Thyroid gland (tissue), 4 donors: ENCODE measurements at regions not wholly inside any gene's neighbourhood (a gene's known extent, or its start where the extent isn't known, plus 50 kb on each side); places are given as distances from the start of the nearest gene placed in this dataset.

Experiments
- POLR2A ChIP-seq, 2 donors: fragments of 450-650 bp; IDR thresholded peaks; one replicate each; pipeline ENCODE4 v1.6.1; 2017; ENCODE audit warnings: antibody characterized with exemption in 2 of 2, mild to moderate bottlenecking in 2 of 2, moderate library complexity in 1 of 2
- TF ChIP-seq, protein P1 (sequence below), 6 experiments: fragments of 200-600 bp in 3 of 6; fragments of 450-650 bp in 3 of 6; sonication (generic) in 3 of 6; IDR thresholded peaks; one replicate each; pipeline ENCODE4 v1.5.1; 2016 to 2019; ENCODE audit warnings: antibody characterized with exemption in 6 of 6, mild to moderate bottlenecking in 2 of 6, inconsistent platforms in 1 of 6, moderate library complexity in 1 of 6

DNA sequence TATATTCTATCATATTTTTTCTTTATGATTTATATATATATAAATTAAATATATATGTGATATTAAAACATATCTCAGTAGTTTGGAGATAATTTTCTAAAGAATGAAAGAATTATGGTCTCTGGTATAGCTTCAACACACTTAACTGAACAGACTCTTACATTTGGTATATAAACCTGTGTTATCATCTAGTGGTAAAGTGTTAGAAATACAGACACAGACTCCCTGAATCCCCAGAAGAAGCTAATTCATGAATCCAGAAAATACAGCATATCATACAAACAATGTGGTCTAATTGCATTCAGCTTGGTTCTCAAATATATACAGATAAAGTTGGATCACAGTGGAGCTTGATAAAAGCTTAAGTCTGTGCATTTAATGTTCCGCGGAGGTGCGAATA lies 1100.4 kb downstream of the ROBO2 start:
- TF ChIP-seq, protein P1, sequence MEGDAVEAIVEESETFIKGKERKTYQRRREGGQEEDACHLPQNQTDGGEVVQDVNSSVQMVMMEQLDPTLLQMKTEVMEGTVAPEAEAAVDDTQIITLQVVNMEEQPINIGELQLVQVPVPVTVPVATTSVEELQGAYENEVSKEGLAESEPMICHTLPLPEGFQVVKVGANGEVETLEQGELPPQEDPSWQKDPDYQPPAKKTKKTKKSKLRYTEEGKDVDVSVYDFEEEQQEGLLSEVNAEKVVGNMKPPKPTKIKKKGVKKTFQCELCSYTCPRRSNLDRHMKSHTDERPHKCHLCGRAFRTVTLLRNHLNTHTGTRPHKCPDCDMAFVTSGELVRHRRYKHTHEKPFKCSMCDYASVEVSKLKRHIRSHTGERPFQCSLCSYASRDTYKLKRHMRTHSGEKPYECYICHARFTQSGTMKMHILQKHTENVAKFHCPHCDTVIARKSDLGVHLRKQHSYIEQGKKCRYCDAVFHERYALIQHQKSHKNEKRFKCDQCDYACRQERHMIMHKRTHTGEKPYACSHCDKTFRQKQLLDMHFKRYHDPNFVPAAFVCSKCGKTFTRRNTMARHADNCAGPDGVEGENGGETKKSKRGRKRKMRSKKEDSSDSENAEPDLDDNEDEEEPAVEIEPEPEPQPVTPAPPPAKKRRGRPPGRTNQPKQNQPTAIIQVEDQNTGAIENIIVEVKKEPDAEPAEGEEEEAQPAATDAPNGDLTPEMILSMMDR (IDR thresholded peaks at IDR 0.05): no peak
- no peak for TF ChIP-seq POLR2A (IDR thresholded peaks at IDR 0.05)
